Astrocyte (in vitro differentiated cells and primary cell): ENCODE measurements at regions not wholly inside any gene's neighbourhood (a gene's known extent, or its start where the extent isn't known, plus 50 kb on each side); places are given as distances from the start of the nearest gene placed in this dataset.

Experiments
- DNase-seq: peaks from one replicate; pipeline ENCODE4 v3.0.0-alpha.2; 2010; ENCODE audit warnings: low read depth
- FAIRE-seq: peaks from 2 replicates; lab custom pipeline; 2011; peaks lifted over from hg19 to GRCh38; lab: Jason Lieb, UNC
- H2AFZ ChIP-seq: 2 replicates; pipeline ENCODE4 v1.6.0; 2012; ENCODE audit warnings: low read depth, low read length, inconsistent platforms
- H3K27ac ChIP-seq: 2 replicates; pipeline ENCODE4 v1.5.1; 2011; ENCODE audit warnings: low read depth, low read length, inconsistent platforms
- H3K27me3 ChIP-seq: 2 replicates; pipeline ENCODE4 v1.6.0; 2011; ENCODE audit warnings: low read length, inconsistent platforms; ENCODE audit not compliant: insufficient read depth
- H3K36me3 ChIP-seq: 2 replicates; pipeline ENCODE4 v1.5.1; 2011; ENCODE audit warnings: low read length, inconsistent platforms; ENCODE audit not compliant: insufficient read depth
- H3K4me1 ChIP-seq: 2 replicates; pipeline ENCODE4 v1.5.1; 2011; ENCODE audit warnings: low read length, inconsistent platforms; ENCODE audit not compliant: insufficient read depth
- H3K4me2 ChIP-seq: 2 replicates; pipeline ENCODE4 v1.6.0; 2012; ENCODE audit warnings: low read length, inconsistent platforms
- H3K4me3 ChIP-seq: 2 replicates; pipeline ENCODE4 v1.5.1; 2011; ENCODE audit warnings: low read depth, mild to moderate bottlenecking, low read length, inconsistent platforms; ENCODE audit not compliant: insufficient read depth
- H3K79me2 ChIP-seq: 2 replicates; pipeline ENCODE4 v1.6.0; 2012; ENCODE audit warnings: mild to moderate bottlenecking, low read length, inconsistent platforms; ENCODE audit not compliant: insufficient read depth
- H3K9ac ChIP-seq: 2 replicates; pipeline ENCODE4 v1.6.0; 2012; ENCODE audit warnings: mild to moderate bottlenecking, low read length, inconsistent platforms
- H3K9me3 ChIP-seq: 2 replicates; pipeline ENCODE4 v1.5.1; 2012; ENCODE audit warnings: low read depth, mild to moderate bottlenecking, low read length, inconsistent platforms; ENCODE audit not compliant: insufficient read depth
- H4K20me1 ChIP-seq: 2 replicates; pipeline ENCODE4 v1.6.0; 2012; ENCODE audit warnings: low read length, inconsistent platforms; ENCODE audit not compliant: insufficient read depth
- H3K27ac Mint-ChIP-seq: one replicate; pipeline ENCODE4 v1.8.0; 2021; ENCODE audit warnings: mild to moderate bottlenecking, mixed read lengths; ENCODE audit not compliant: unreplicated experiment
- H3K27me3 Mint-ChIP-seq: one replicate; pipeline ENCODE4 v1.8.0; 2021; ENCODE audit warnings: low read depth, mixed read lengths; ENCODE audit not compliant: unreplicated experiment
- H3K36me3 Mint-ChIP-seq: one replicate; pipeline ENCODE4 v1.8.0; 2021; ENCODE audit warnings: low read depth, mixed read lengths; ENCODE audit not compliant: unreplicated experiment
- H3K4me1 Mint-ChIP-seq: one replicate; pipeline ENCODE4 v1.8.0; 2021; ENCODE audit warnings: low read depth, mixed read lengths; ENCODE audit not compliant: unreplicated experiment
- H3K4me3 Mint-ChIP-seq: one replicate; pipeline ENCODE4 v1.8.0; 2021; ENCODE audit warnings: mild to moderate bottlenecking, moderate library complexity, mixed read lengths; ENCODE audit not compliant: unreplicated experiment
- H3K9me3 Mint-ChIP-seq: one replicate; pipeline ENCODE4 v1.8.0; 2021; ENCODE audit warnings: mild to moderate bottlenecking, mixed read lengths; ENCODE audit not compliant: unreplicated experiment
- EZH2 ChIP-seq: IDR thresholded peaks from 2 replicates; pipeline ENCODE4 v1.6.1; 2012; ENCODE audit warnings: mild to moderate bottlenecking, low read length, inconsistent platforms; ENCODE audit not compliant: insufficient read depth
- TF ChIP-seq, protein P1 (sequence below): IDR thresholded peaks from 2 replicates; pipeline ENCODE4 v1.5.1; 2011; ENCODE audit warnings: low read depth, mild to moderate bottlenecking, inconsistent platforms, low read length, moderate library complexity; ENCODE audit not compliant: insufficient read depth

DNA sequence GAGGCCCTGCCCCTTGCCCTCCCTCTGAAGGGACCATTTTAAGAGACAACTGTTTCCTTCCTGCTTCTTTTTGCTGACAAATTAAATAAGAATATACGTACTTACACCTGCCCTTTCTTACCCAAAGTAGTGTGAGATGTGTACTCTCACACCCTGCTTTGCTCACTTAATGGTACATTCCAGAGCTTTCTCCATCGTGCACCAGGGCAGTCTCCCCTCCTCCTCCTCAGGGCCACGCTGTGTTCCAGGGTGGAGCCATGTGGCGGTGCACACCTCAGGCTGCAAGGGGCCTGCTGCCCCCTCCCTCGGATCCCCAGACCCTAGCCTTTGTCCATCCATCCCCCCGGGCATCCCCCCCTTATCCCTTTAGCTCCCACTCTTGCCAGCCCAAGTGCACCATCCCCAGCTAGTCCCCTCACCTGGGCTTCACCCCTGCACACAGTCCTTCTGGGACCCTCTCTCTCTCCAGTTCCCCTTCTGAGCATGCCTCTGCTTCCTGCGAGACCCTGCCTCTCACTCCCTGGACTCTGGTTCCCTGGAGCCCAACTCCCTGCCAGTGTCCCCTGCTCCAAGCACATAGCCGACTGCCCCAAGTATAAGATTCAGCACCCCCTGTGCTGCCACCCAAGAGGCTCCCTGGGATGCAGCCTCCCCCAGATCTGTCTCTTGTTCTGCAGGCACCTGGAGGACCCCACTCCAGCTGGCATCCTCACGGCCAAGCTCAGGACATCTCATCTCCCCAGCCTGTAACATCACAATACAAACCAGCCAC is 89.5 kb upstream of the IQSEC1 start:
- no peak overlapping the region for H3K27ac ChIP-seq
- Mint-ChIP-seq H3K27me3 (peaks cover 32% of the 10 kb centered on the region), H3K4me3 (no peak overlapping the region), H3K27ac (no peak overlapping the region), H3K4me1 (peaks cover 10% of the 10 kb centered on the region), H3K9me3 (peaks cover 3% of the 10 kb centered on the region), H3K36me3 (peaks cover 5% of the 10 kb centered on the region)
- H4K20me1 ChIP-seq = no peaks in the 10 kb centered on the region
- no peaks in the 10 kb centered on the region for H3K9me3 ChIP-seq
- H3K4me2 ChIP-seq = no peak overlapping the region
- no peaks in the 10 kb centered on the region for H3K27me3 ChIP-seq
- FAIRE-seq (no peak), DNase-seq (no peak)
- H3K4me3 ChIP-seq = no peak overlapping the region
- H3K79me2 ChIP-seq = no peaks in the 10 kb centered on the region
- no peak overlapping the region for H3K9ac ChIP-seq
- H3K4me1 ChIP-seq = no peaks in the 10 kb centered on the region
- no peaks in the 10 kb centered on the region for H3K36me3 ChIP-seq
- no peak for TF ChIP-seq EZH2
- TF ChIP-seq, protein P1, sequence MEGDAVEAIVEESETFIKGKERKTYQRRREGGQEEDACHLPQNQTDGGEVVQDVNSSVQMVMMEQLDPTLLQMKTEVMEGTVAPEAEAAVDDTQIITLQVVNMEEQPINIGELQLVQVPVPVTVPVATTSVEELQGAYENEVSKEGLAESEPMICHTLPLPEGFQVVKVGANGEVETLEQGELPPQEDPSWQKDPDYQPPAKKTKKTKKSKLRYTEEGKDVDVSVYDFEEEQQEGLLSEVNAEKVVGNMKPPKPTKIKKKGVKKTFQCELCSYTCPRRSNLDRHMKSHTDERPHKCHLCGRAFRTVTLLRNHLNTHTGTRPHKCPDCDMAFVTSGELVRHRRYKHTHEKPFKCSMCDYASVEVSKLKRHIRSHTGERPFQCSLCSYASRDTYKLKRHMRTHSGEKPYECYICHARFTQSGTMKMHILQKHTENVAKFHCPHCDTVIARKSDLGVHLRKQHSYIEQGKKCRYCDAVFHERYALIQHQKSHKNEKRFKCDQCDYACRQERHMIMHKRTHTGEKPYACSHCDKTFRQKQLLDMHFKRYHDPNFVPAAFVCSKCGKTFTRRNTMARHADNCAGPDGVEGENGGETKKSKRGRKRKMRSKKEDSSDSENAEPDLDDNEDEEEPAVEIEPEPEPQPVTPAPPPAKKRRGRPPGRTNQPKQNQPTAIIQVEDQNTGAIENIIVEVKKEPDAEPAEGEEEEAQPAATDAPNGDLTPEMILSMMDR = no peak
- H2AFZ ChIP-seq = no peak overlapping the region

DNA sequence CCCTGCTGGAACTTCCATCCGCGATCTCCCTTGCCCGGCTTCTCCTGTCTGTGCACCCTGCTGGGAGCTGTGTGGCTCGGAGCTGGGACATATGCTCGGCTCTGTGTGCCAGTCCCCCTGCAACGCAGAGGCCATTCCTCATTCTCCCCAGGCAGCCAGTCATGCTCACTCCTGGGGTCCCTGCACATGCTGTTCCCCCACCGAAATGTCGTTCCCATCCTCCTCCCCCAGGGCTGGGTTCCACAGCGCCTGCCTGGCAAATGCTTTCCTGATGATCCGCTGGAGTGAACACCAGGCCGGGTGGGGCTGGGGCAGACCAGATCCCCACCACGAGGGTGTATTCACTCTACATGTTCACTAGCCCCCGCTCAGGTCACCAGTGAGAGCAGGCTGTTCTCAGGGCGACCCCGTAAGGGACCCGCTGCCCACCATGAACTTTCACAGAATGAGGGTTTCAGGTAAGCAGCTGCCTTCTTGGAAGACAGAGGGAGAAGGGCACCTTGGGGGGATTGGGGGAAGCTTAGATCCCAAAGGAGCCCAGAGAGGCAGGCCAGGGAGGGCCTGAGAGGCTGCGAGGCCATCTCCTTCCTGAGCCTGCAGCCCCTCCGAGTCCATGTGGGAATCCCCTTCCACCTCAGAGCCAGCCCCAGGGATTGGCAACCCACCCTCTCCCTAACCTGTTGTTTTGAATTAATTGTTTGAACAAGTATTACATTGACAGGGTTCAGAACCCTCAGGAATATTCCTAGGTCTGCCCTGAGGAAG is 88.7 kb upstream of the IQSEC1 start:
- Histone ChIP-seq H3K4me3 (no peak overlapping the region), H3K79me2 (no peaks in the 10 kb centered on the region), H3K36me3 (no peaks in the 10 kb centered on the region), H3K9me3 (no peaks in the 10 kb centered on the region), H3K27me3 (no peaks in the 10 kb centered on the region), H3K4me2 (no peak overlapping the region), H4K20me1 (no peaks in the 10 kb centered on the region), H3K9ac (no peak overlapping the region), H2AFZ (no peak overlapping the region), H3K27ac (no peak overlapping the region), H3K4me1 (no peaks in the 10 kb centered on the region)
- no peak for TF ChIP-seq EZH2
- TF ChIP-seq, protein P1 = no peak
- Mint-ChIP-seq H3K36me3 (peaks cover 9% of the 10 kb centered on the region), H3K4me1 (peaks cover 10% of the 10 kb centered on the region), H3K4me3 (no peak overlapping the region), H3K27me3 (peaks cover 29% of the 10 kb centered on the region), H3K27ac (no peak overlapping the region), H3K9me3 (peaks cover 7% of the 10 kb centered on the region)
- FAIRE-seq (no peak), DNase-seq (no peak)
